ENCODE measurements at regions not wholly inside any gene's neighbourhood (a gene's known extent, or its start where the extent isn't known, plus 50 kb on each side); places are given as distances from the start of the nearest gene placed in this dataset.
"Not testable (repeated sequence)": the region's sequence is repeated elsewhere in the genome, so short reads cannot be mapped to it uniquely, and the experiment has no call there.

- H3K9me3 ChIP-seq (ENCODE audit: control insufficient read depth in 4 of 4, low read length in 3 of 4) = peaks cover 0 to 6% (median 0%) of the 10 kb centered on the region in 4 donors
- H3K4me1 ChIP-seq (ENCODE audit: control insufficient read depth in 4 of 4, insufficient read depth in 4 of 4, low read length in 3 of 4) = peaks cover 0 to 9% (median 1%) of the 10 kb centered on the region in 4 donors
- WGBS = 61% methylated on average over 3 of the region's 3 CpGs
- H3K9ac ChIP-seq (ENCODE audit: low read depth in 1 of 2, low read length in 2 of 2) = no peak overlapping the region
- peaks cover 0 to 11% (median 6%) of the 10 kb centered on the region in 4 donors for H3K27me3 ChIP-seq (ENCODE audit: control insufficient read depth in 4 of 4, insufficient read depth in 4 of 4, low read length in 3 of 4)
- H3K27ac ChIP-seq (ENCODE audit: low read depth in 1 of 2, low read length in 2 of 2) = no peak overlapping the region
- peak overlapping the region in 1 of 3 donors; percentile 20 for H3K4me3 ChIP-seq (ENCODE audit: low read depth in 1 of 3, low read length in 3 of 3)
- TF ChIP-seq EGR1 (IDR thresholded peaks at IDR 0.05; ENCODE audit: low read depth in 2 of 2) = no peak
- DNase-seq (ENCODE audit: low spot score) = no peak
- no peaks in the 10 kb centered on the region for H3K36me3 ChIP-seq (ENCODE audit: control insufficient read depth in 4 of 4, insufficient read depth in 3 of 4, low read depth in 1 of 4, low read length in 3 of 4)
Measured at GRCh38 chr20:26207237-26207966, 510.7 kb upstream of the ZNF337 start.

- TF ChIP-seq ATF3 (IDR thresholded peaks at IDR 0.05) (no peak), GABPA (IDR thresholded peaks at IDR 0.05 in 1 of 2, conservative IDR thresholded peaks at IDR 0.05 in 1 of 2) (no peak), YY1 (IDR thresholded peaks at IDR 0.05) (no peak), TAF1 (conservative IDR thresholded peaks at IDR 0.05) (no peak), HNF4G (IDR thresholded peaks at IDR 0.05) (no peak)
- no peak overlapping the region for H3K27ac ChIP-seq (ENCODE audit: low read depth in 1 of 2, low read length in 2 of 2)
- 52% methylated on average over 1 of the region's 1 CpG for WGBS
Measured at GRCh38 chr20:26205350-26205749, 508.7 kb upstream of the ZNF337 start.

GRCh38 chr20:26201026-26201425 is 504.4 kb upstream of the ZNF337 start:
- not testable (repeated sequence) for H3K4me1 ChIP-seq (ENCODE audit: control insufficient read depth in 4 of 4, insufficient read depth in 4 of 4, low read length in 3 of 4); H3K9me3 ChIP-seq (ENCODE audit: control insufficient read depth in 4 of 4, low read length in 3 of 4)

More at GRCh38 chr20:26205350-26205749, 508.7 kb upstream of the ZNF337 start:
- H3K9me3 ChIP-seq (ENCODE audit: control insufficient read depth in 4 of 4, low read length in 3 of 4) = peaks cover 0 to 8% (median 0%) of the 10 kb centered on the region in 4 donors
- peaks cover 0 to 9% (median 1%) of the 10 kb centered on the region in 4 donors for H3K4me1 ChIP-seq (ENCODE audit: control insufficient read depth in 4 of 4, insufficient read depth in 4 of 4, low read length in 3 of 4)
- H3K4me3 ChIP-seq (ENCODE audit: low read depth in 1 of 3, low read length in 3 of 3) = no peak overlapping the region
- no peak for DNase-seq (ENCODE audit: low spot score)
- peaks cover 0 to 8% (median 5%) of the 10 kb centered on the region in 4 donors for H3K27me3 ChIP-seq (ENCODE audit: control insufficient read depth in 4 of 4, insufficient read depth in 4 of 4, low read length in 3 of 4)
- no peaks in the 10 kb centered on the region for H3K36me3 ChIP-seq (ENCODE audit: control insufficient read depth in 4 of 4, insufficient read depth in 3 of 4, low read depth in 1 of 4, low read length in 3 of 4)
- no peak overlapping the region for H3K9ac ChIP-seq (ENCODE audit: low read depth in 1 of 2, low read length in 2 of 2)

GRCh38 chr20:26187329-26187728 is 490.7 kb upstream of the ZNF337 start:
- WGBS = 61% methylated on average over 3 of the region's 3 CpGs
- not testable (repeated sequence) for DNase-seq (ENCODE audit: low spot score); H3K27ac ChIP-seq (ENCODE audit: low read depth in 1 of 2, low read length in 2 of 2); H3K9ac ChIP-seq (ENCODE audit: low read depth in 1 of 2, low read length in 2 of 2); H3K9me3 ChIP-seq (ENCODE audit: control insufficient read depth in 4 of 4, low read length in 3 of 4); H3K36me3 ChIP-seq (ENCODE audit: control insufficient read depth in 4 of 4, insufficient read depth in 3 of 4, low read depth in 1 of 4, low read length in 3 of 4); H3K4me3 ChIP-seq (ENCODE audit: low read depth in 1 of 3, low read length in 3 of 3); H3K27me3 ChIP-seq (ENCODE audit: control insufficient read depth in 4 of 4, insufficient read depth in 4 of 4, low read length in 3 of 4); H3K4me1 ChIP-seq (ENCODE audit: control insufficient read depth in 4 of 4, insufficient read depth in 4 of 4, low read length in 3 of 4)

More at GRCh38 chr20:26201026-26201425, 504.4 kb upstream of the ZNF337 start:
- not testable (repeated sequence) for DNase-seq (ENCODE audit: low spot score); H3K27ac ChIP-seq (ENCODE audit: low read depth in 1 of 2, low read length in 2 of 2); H3K9ac ChIP-seq (ENCODE audit: low read depth in 1 of 2, low read length in 2 of 2); H3K4me3 ChIP-seq (ENCODE audit: low read depth in 1 of 3, low read length in 3 of 3); H3K36me3 ChIP-seq (ENCODE audit: control insufficient read depth in 4 of 4, insufficient read depth in 3 of 4, low read depth in 1 of 4, low read length in 3 of 4); H3K27me3 ChIP-seq (ENCODE audit: control insufficient read depth in 4 of 4, insufficient read depth in 4 of 4, low read length in 3 of 4)

GRCh38 chr20:26183720-26184119 is 487.1 kb upstream of the ZNF337 start:
- H3K27ac ChIP-seq (ENCODE audit: low read depth in 1 of 2, low read length in 2 of 2); DNase-seq (ENCODE audit: low spot score); H3K4me3 ChIP-seq (ENCODE audit: low read depth in 1 of 3, low read length in 3 of 3): not testable (repeated sequence)

GRCh38 chr20:26181364-26181763 is 484.7 kb upstream of the ZNF337 start:
- not testable (repeated sequence) for H3K4me3 ChIP-seq (ENCODE audit: low read depth in 1 of 3, low read length in 3 of 3); H3K27me3 ChIP-seq (ENCODE audit: control insufficient read depth in 4 of 4, insufficient read depth in 4 of 4, low read length in 3 of 4); H3K36me3 ChIP-seq (ENCODE audit: control insufficient read depth in 4 of 4, insufficient read depth in 3 of 4, low read depth in 1 of 4, low read length in 3 of 4); H3K4me1 ChIP-seq (ENCODE audit: control insufficient read depth in 4 of 4, insufficient read depth in 4 of 4, low read length in 3 of 4); H3K9me3 ChIP-seq (ENCODE audit: control insufficient read depth in 4 of 4, low read length in 3 of 4); DNase-seq (ENCODE audit: low spot score); H3K27ac ChIP-seq (ENCODE audit: low read depth in 1 of 2, low read length in 2 of 2); H3K9ac ChIP-seq (ENCODE audit: low read depth in 1 of 2, low read length in 2 of 2)
- WGBS = 58% methylated on average over 2 of the region's 2 CpGs

More at GRCh38 chr20:26183720-26184119, 487.1 kb upstream of the ZNF337 start:
- not testable (repeated sequence) for H3K9me3 ChIP-seq (ENCODE audit: control insufficient read depth in 4 of 4, low read length in 3 of 4); H3K36me3 ChIP-seq (ENCODE audit: control insufficient read depth in 4 of 4, insufficient read depth in 3 of 4, low read depth in 1 of 4, low read length in 3 of 4); H3K9ac ChIP-seq (ENCODE audit: low read depth in 1 of 2, low read length in 2 of 2); H3K4me1 ChIP-seq (ENCODE audit: control insufficient read depth in 4 of 4, insufficient read depth in 4 of 4, low read length in 3 of 4); H3K27me3 ChIP-seq (ENCODE audit: control insufficient read depth in 4 of 4, insufficient read depth in 4 of 4, low read length in 3 of 4)
- 93% methylated on average over 2 of the region's 2 CpGs for WGBS

GRCh38 chr20:26171875-26172274 is 475.2 kb upstream of the ZNF337 start:
- H3K27ac ChIP-seq (ENCODE audit: low read depth in 1 of 2, low read length in 2 of 2); H3K9me3 ChIP-seq (ENCODE audit: control insufficient read depth in 4 of 4, low read length in 3 of 4); H3K36me3 ChIP-seq (ENCODE audit: control insufficient read depth in 4 of 4, insufficient read depth in 3 of 4, low read depth in 1 of 4, low read length in 3 of 4); DNase-seq (ENCODE audit: low spot score); H3K4me1 ChIP-seq (ENCODE audit: control insufficient read depth in 4 of 4, insufficient read depth in 4 of 4, low read length in 3 of 4); H3K4me3 ChIP-seq (ENCODE audit: low read depth in 1 of 3, low read length in 3 of 3); H3K9ac ChIP-seq (ENCODE audit: low read depth in 1 of 2, low read length in 2 of 2); H3K27me3 ChIP-seq (ENCODE audit: control insufficient read depth in 4 of 4, insufficient read depth in 4 of 4, low read length in 3 of 4): not testable (repeated sequence)
